Mucosa of descending colon (tissue), 3 donors: ENCODE measurements at regions not wholly inside any gene's neighbourhood (a gene's known extent, or its start where the extent isn't known, plus 50 kb on each side); places are given as distances from the start of the nearest gene placed in this dataset.
"Not testable (repeated sequence)": the region's sequence is repeated elsewhere in the genome, so short reads cannot be mapped to it uniquely, and the experiment has no call there.

ENCODE experiments used
- ATAC-seq: fragments of 200-7000 bp; cut with Tn5 transposase; one replicate; pipeline ENCODE4 v1.9.1; 2020; ENCODE audit warnings: mild to moderate bottlenecking, moderate library complexity
- DNase-seq, 3 donors: peaks; one replicate each; pipeline ENCODE4 v3.0.0-alpha.2; 2020
- H3K36me3 ChIP-seq: fragments of 200-600 bp; one replicate; pipeline ENCODE4 v1.8.0; 2021; ENCODE audit warnings: low read depth, mild to moderate bottlenecking
- H3K4me1 ChIP-seq: fragments of 200-600 bp; one replicate; pipeline ENCODE4 v1.8.0; 2021; ENCODE audit warnings: low read depth, mild to moderate bottlenecking
- H3K4me3 ChIP-seq: fragments of 200-600 bp; one replicate; pipeline ENCODE4 v1.8.0; 2021; ENCODE audit warnings: mild to moderate bottlenecking
- H3K9me3 ChIP-seq: fragments of 200-600 bp; one replicate; pipeline ENCODE4 v1.8.0; 2021; ENCODE audit warnings: mild to moderate bottlenecking
- intact Hi-C, 2 donors: fragments of 100-400 bp; cut with DNase I in 1 of 2; cut with micrococcal nuclease in 1 of 2; formaldehyde crosslinking; loops; one replicate each; pipeline versions ENCODE4 v1.11.0 to v1.11.1; 2022; cut with DNase I, micrococcal nuclease
- TF ChIP-seq, protein P1 (sequence below): fragments of 200-600 bp; IDR thresholded peaks from one replicate; pipeline ENCODE4 v1.8.0; 2022; ENCODE audit warnings: antibody characterized with exemption, mild to moderate bottlenecking
- donor health status: DM: no; HTN: no; CAD: no; lungs with moderate emphysema.
- donor health status: DM: no; HTN: no; CAD: no.
- donor health status: DM: no; HTN: yes; CAD: no.

DNA sequence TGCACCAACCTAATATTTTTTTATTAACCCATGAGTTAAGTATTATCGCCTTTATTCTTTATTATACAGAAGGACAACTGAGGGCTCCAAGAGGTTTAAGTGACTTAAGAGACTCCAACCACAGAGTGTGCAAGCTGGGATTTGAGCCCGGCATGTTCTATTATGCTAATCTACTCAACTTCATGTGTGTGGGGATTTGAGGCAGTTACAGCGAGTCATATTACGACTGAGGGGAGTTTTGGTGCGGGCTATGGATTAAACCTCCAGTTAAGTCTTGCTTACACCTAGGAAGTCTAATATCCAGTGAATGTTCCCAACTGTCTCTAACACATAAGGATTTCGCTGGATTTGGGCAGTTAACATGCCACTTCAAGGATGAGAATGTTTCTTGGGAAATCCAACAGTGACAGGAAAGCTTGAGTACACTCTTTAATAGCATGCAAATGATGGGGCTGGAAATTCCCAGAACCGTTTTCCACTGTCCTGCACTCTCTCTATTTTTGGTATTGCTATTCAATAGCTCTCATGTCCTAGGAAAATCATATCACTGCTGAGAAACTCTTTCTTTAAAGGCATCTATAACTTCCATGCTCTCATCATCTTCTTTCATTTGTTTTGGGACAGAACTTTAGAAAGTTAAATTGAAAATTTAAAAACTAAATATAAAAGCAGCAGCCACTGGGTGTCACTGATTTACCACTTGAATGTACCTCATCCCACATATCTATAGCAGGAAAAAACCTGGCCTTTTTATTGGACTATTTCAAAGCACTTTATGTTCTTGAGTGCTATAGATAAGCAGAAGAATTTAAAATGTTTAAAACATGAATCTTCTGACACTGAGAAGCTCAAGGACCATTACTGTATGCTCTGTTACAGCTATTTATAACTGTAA, 165.1 kb upstream of the TTC29 start:
- intact Hi-C loops, result no loop called here
- H3K36me3 ChIP-seq, result no peaks in the 10 kb centered on the region
- TF ChIP-seq, protein P1, sequence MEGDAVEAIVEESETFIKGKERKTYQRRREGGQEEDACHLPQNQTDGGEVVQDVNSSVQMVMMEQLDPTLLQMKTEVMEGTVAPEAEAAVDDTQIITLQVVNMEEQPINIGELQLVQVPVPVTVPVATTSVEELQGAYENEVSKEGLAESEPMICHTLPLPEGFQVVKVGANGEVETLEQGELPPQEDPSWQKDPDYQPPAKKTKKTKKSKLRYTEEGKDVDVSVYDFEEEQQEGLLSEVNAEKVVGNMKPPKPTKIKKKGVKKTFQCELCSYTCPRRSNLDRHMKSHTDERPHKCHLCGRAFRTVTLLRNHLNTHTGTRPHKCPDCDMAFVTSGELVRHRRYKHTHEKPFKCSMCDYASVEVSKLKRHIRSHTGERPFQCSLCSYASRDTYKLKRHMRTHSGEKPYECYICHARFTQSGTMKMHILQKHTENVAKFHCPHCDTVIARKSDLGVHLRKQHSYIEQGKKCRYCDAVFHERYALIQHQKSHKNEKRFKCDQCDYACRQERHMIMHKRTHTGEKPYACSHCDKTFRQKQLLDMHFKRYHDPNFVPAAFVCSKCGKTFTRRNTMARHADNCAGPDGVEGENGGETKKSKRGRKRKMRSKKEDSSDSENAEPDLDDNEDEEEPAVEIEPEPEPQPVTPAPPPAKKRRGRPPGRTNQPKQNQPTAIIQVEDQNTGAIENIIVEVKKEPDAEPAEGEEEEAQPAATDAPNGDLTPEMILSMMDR, result no peak
- no peak for ATAC-seq
- no peaks in the 10 kb centered on the region for H3K9me3 ChIP-seq
- H3K4me1 ChIP-seq, result no peaks in the 10 kb centered on the region
- no peak overlapping the region for H3K4me3 ChIP-seq
- DNase-seq, result no peak

DNA sequence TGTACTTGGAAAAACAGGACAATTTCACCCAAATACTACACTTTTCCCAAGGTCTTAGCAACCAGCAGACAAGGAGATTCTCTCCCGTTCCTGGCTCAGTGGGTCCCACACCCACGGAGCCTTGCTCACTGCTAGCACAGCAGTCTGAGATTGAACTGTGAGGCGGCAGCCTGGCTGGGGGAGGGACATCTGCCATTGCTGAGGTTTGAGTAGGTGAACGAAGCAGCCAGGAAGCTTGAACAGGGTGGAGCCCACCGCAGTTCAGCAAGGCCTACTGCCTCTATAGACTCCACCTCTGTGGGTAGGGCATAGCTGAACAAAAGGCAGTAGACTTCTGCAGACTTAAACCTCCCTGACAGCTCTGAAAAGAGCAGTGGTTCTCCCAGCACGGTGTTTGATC, 166.5 kb upstream of the TTC29 start:
- intact Hi-C loops, H3K9me3 ChIP-seq, H3K4me3 ChIP-seq, DNase-seq, H3K4me1 ChIP-seq, ATAC-seq, H3K36me3 ChIP-seq: not testable (repeated sequence)

GRCh38 chr4:147117431-147117830, 171.8 kb upstream of the TTC29 start:
- ATAC-seq, result peak; percentile 44
- Histone ChIP-seq H3K4me3 (no peak overlapping the region), H3K4me1 (no peaks in the 10 kb centered on the region), H3K9me3 (no peaks in the 10 kb centered on the region), H3K36me3 (no peaks in the 10 kb centered on the region)
- intact Hi-C loops, result no loop called here
- TF ChIP-seq, protein P1, result no peak
- peak in 1 of 3 donors; percentile 8 for DNase-seq

DNA sequence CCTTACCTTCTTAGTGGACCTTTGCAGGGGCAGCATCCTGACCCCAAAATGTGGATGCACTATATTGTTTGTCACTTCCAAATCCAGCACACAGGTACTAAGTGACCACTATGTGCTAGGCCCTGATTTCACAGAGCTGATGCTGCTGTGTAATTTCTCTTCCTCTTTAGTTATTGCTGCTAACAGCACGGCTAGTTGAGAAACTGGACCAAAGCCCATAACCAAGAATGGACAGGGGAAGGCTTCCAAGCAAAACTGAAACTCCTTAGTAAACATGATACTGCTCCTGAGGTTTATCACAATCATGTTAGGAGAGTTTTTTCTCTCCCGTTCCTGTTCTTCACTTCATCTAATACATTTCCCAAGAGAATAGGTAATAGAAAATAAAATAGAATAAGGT, 172.9 kb upstream of the TTC29 start:
- intact Hi-C loops, result no loop called here
- TF ChIP-seq, protein P1, result no peak
- Histone ChIP-seq H3K4me1 (no peaks in the 10 kb centered on the region), H3K9me3 (no peaks in the 10 kb centered on the region), H3K4me3 (no peak overlapping the region), H3K36me3 (no peaks in the 10 kb centered on the region)
- DNase-seq (no peak), ATAC-seq (peak; percentile 22)

DNA sequence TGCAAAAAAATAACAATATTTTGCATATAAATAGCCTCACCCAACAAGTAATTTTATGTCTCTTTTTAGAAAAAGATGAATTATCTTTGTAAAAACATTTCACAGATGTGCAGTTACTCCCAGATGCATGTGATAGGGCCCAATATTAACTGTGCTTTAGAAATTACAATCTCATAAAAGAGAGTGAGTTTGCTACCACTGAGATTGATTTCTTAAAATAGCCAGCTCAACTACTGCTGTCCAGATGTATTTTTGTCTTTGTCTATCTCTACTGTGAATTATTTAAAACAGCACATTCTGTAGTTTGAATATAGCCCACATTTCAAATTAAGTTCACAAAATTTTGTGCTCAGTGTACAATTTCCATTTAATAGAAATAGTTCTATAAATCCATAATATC, 177.0 kb upstream of the TTC29 start:
- DNase-seq (no peak), ATAC-seq (no peak)
- intact Hi-C loops, result no loop called here
- no peak overlapping the region for H3K4me3 ChIP-seq
- H3K4me1 ChIP-seq, result no peaks in the 10 kb centered on the region
- no peaks in the 10 kb centered on the region for H3K36me3 ChIP-seq
- H3K9me3 ChIP-seq, result no peaks in the 10 kb centered on the region
- TF ChIP-seq, protein P1, result no peak

- no peaks in the 10 kb centered on the region for H3K4me1 ChIP-seq
- DNase-seq, result no peak
- TF ChIP-seq, protein P1, result no peak
- no peak overlapping the region for H3K4me3 ChIP-seq
- H3K36me3 ChIP-seq, result no peaks in the 10 kb centered on the region
- no peaks in the 10 kb centered on the region for H3K9me3 ChIP-seq
- intact Hi-C loops, result no loop called here
- ATAC-seq, result no peak
Observed at GRCh38 chr4:147123146-147123545, 177.5 kb upstream of the TTC29 start.
